C4-2B (cell line): ENCODE measurements at regions not wholly inside any gene's neighbourhood (a gene's known extent, or its start where the extent isn't known, plus 50 kb on each side); places are given as distances from the start of the nearest gene placed in this dataset.

Experiments
- ZFX ChIP-seq: fragments of 450-650 bp; IDR thresholded peaks from 2 replicates; pipeline ENCODE4 v1.6.1; 2017
- TF ChIP-seq, protein P1 (sequence below): fragments of 450-650 bp; conservative IDR thresholded peaks from 2 replicates; pipeline ENCODE4 v1.5.1; 2017; ENCODE audit warnings: mild to moderate bottlenecking

DNA sequence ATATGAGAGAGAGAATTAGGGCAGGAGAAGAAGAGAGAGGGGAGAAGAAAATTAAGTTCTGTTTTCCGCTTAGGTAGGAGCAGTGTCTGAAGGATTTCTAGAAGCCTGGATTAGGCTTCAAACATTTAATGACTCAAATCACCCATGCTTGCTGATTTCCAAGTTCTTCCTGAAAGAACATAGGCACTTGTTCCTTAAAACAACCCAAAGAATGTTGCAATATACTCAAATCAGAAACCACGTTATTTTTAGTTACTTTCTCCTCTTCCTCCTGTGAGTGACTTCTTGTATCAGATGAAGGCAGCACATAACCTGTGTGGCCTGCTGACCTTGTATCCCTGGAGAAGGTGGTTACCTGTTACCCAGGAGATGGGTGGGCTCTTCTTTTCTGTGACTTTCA is 351.5 kb upstream of the KLF4 start:
- TF ChIP-seq, protein P1, sequence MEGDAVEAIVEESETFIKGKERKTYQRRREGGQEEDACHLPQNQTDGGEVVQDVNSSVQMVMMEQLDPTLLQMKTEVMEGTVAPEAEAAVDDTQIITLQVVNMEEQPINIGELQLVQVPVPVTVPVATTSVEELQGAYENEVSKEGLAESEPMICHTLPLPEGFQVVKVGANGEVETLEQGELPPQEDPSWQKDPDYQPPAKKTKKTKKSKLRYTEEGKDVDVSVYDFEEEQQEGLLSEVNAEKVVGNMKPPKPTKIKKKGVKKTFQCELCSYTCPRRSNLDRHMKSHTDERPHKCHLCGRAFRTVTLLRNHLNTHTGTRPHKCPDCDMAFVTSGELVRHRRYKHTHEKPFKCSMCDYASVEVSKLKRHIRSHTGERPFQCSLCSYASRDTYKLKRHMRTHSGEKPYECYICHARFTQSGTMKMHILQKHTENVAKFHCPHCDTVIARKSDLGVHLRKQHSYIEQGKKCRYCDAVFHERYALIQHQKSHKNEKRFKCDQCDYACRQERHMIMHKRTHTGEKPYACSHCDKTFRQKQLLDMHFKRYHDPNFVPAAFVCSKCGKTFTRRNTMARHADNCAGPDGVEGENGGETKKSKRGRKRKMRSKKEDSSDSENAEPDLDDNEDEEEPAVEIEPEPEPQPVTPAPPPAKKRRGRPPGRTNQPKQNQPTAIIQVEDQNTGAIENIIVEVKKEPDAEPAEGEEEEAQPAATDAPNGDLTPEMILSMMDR: no peak
- TF ChIP-seq ZFX: no peak
